ENCODE measurements at regions not wholly inside any gene's neighbourhood (a gene's known extent, or its start where the extent isn't known, plus 50 kb on each side); places are given as distances from the start of the nearest gene placed in this dataset.

DNA sequence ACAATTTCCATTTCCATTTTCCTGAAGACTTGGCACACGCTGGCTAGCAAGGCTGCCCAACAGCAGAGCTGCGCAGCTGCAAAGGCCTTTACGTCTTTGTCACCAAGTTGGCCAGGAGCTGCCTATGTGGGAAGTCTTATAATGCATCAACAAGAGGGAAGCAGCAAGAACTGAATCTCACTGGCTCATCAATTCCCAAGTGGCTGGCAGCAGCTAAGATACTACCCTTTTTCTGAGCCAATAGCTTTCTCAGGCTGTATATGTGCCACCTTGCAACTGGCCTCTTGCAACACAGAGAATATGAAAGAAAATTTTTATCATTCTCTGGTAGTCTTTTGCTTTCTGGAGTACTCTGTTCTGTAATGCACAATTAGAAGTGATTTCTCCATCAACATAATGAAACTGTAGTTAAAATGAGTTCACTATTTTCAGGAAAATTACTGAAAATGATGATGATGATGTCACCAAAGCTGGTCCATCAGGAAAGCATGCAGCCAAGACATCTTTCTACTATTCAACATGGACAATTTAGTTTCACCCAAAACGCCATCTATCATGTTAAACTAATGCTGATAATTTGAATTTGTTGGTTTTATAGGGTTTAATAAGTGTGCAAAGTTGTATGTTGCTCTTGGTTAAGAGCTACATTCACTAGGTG, 97.3 kb upstream of the FOXA2 start:
- H3K14ac ChIP-seq (ENCODE audit: insufficient read depth, low read length): no peak overlapping the region
- no peak for DNase-seq
- no peak overlapping the region for H2BK15ac ChIP-seq (ENCODE audit: low read depth, low read length)
- no peak overlapping the region for H4K5ac ChIP-seq (ENCODE audit: insufficient read length, low read depth, low read length)
- H2AK5ac ChIP-seq (ENCODE audit: insufficient read length, low read length): no peak overlapping the region
- no peaks in the 10 kb centered on the region for H3K23me2 ChIP-seq (ENCODE audit: insufficient read length, low read depth, low read length, poor library complexity, severe bottlenecking)
- no peak overlapping the region for H2AFZ ChIP-seq (ENCODE audit: low read length)
- H3K79me1 ChIP-seq (ENCODE audit: insufficient read depth, low read depth, low read length, poor library complexity, severe bottlenecking): no peaks in the 10 kb centered on the region
- H4K8ac ChIP-seq (replicated peaks; ENCODE audit: insufficient read length, low read depth, low read length): no peak overlapping the region
- H3K27ac ChIP-seq (ENCODE audit: insufficient read length, low read depth, low read length): no peak overlapping the region
- Mint-ChIP-seq H3K36me3 (ENCODE audit: insufficient read depth in 1 of 3, low read depth in 3 of 3) (peaks cover 5 to 8% (median 6%) of the 10 kb centered on the region in 3 experiments; a peak in 4 of 7 replicates), H3K9me3 (peaks cover 7% of the 10 kb centered on the region in 2 experiments), H3K4me3 (no peak overlapping the region), H3K27me3 (ENCODE audit: low read depth) (peaks cover 71% of the 10 kb centered on the region), H3K27ac (no peak overlapping the region), H3K4me1 (peaks cover 13 to 18% of the 10 kb centered on the region in 2 experiments)
- no peaks in the 10 kb centered on the region for H3K79me2 ChIP-seq (ENCODE audit: insufficient read depth, low read length)
- H3T11ph ChIP-seq (ENCODE audit: low read length): no peak overlapping the region
- H3K4ac ChIP-seq (ENCODE audit: low read depth, low read length): no peak overlapping the region
- no peak overlapping the region for H4K91ac ChIP-seq (ENCODE audit: insufficient read length, low read depth, low read length)
- H3K18ac ChIP-seq (ENCODE audit: insufficient read length, low read depth, low read length): no peak overlapping the region
- H3K4me2 ChIP-seq (ENCODE audit: insufficient read depth, insufficient read length, low read length): no peak overlapping the region
- no CpG with 5 or more reads among the region's 4 CpGs for WGBS (ENCODE audit: extremely low coverage, insufficient read length, low lambda C conversion rate)
- no peaks in the 10 kb centered on the region; the same call in 1 of the 2 replicates for H3K27me3 ChIP-seq (ENCODE audit: insufficient read depth, low read length)
- TF ChIP-seq, protein P1, sequence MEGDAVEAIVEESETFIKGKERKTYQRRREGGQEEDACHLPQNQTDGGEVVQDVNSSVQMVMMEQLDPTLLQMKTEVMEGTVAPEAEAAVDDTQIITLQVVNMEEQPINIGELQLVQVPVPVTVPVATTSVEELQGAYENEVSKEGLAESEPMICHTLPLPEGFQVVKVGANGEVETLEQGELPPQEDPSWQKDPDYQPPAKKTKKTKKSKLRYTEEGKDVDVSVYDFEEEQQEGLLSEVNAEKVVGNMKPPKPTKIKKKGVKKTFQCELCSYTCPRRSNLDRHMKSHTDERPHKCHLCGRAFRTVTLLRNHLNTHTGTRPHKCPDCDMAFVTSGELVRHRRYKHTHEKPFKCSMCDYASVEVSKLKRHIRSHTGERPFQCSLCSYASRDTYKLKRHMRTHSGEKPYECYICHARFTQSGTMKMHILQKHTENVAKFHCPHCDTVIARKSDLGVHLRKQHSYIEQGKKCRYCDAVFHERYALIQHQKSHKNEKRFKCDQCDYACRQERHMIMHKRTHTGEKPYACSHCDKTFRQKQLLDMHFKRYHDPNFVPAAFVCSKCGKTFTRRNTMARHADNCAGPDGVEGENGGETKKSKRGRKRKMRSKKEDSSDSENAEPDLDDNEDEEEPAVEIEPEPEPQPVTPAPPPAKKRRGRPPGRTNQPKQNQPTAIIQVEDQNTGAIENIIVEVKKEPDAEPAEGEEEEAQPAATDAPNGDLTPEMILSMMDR (conservative IDR thresholded peaks at IDR 0.05): no peak
- no peak overlapping the region for H3K23ac ChIP-seq (ENCODE audit: insufficient read length, low read depth, low read length)
- no peak overlapping the region for H3K56ac ChIP-seq (ENCODE audit: insufficient read length, low read depth, low read length)
- no peak overlapping the region for H2BK20ac ChIP-seq (ENCODE audit: low read depth, low read length, poor library complexity, severe bottlenecking)
- no peak overlapping the region for H2BK12ac ChIP-seq (ENCODE audit: insufficient read length, low read depth, low read length)
- no peaks in the 10 kb centered on the region for H4K20me1 ChIP-seq (ENCODE audit: control insufficient read depth, insufficient read depth, insufficient read length)
- no peak overlapping the region for H2BK5ac ChIP-seq (ENCODE audit: insufficient read length, low read length)
- no peak overlapping the region for H2BK120ac ChIP-seq (ENCODE audit: low read depth, low read length, poor library complexity, severe bottlenecking)
- no peaks in the 10 kb centered on the region for H3K9me3 ChIP-seq (ENCODE audit: control insufficient read depth, low read depth, low read length)
- H3K4me1 ChIP-seq (ENCODE audit: insufficient read depth, low read length): no peaks in the 10 kb centered on the region
- H3K9ac ChIP-seq (ENCODE audit: extremely low read depth, insufficient read length, low read length): no peak overlapping the region
